Stimulated activated CD8-positive, alpha-beta memory T cell treated with anti-CD3 and anti-CD28 coated beads, Interleukin-12 subunit alpha, Interleukin-12 subunit beta, amount 100 ng/mL, for 24 hours (primary cell): ENCODE measurements at regions not wholly inside any gene's neighbourhood (a gene's known extent, or its start where the extent isn't known, plus 50 kb on each side); places are given as distances from the start of the nearest gene placed in this dataset.

Experiments
- DNase-seq: peaks from one replicate; pipeline ENCODE4 v3.0.0-alpha.2; 2020; ENCODE audit errors: extremely low read depth

DNA sequence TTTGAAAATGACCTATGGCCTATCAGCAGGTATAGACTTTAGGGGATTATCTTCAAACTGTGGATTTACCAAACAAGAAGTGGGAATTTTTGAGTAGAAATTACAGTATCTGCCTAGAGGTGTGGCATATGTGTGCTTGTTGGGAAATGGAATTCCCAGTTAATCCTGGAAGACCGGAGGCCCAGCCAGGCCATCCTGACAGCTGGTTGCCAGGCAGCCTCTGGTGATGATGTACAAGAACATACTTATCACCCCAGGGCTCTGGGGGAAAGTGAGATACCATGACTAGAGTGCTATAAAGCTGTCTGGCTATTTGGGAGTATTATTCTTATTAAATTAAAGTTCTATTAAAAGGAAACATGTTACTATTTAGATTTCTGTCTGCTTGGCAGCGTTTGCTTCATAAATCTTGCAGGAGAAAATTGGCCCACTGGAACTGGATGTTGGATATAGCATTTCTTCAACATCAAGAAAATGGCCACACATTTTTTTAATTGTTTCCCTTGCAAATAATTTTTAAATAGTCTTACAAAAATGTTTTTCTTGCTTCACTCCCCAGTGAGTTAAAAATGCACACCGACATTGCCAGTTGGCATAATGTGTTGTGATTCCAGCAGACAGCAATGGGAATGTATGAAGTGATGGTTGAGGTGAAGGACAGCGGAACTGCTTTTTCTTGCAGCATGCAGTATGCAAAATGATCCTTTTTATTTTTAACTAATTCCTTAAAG is 187.8 kb downstream of the MYLK4 start:
- no peak for DNase-seq

DNA sequence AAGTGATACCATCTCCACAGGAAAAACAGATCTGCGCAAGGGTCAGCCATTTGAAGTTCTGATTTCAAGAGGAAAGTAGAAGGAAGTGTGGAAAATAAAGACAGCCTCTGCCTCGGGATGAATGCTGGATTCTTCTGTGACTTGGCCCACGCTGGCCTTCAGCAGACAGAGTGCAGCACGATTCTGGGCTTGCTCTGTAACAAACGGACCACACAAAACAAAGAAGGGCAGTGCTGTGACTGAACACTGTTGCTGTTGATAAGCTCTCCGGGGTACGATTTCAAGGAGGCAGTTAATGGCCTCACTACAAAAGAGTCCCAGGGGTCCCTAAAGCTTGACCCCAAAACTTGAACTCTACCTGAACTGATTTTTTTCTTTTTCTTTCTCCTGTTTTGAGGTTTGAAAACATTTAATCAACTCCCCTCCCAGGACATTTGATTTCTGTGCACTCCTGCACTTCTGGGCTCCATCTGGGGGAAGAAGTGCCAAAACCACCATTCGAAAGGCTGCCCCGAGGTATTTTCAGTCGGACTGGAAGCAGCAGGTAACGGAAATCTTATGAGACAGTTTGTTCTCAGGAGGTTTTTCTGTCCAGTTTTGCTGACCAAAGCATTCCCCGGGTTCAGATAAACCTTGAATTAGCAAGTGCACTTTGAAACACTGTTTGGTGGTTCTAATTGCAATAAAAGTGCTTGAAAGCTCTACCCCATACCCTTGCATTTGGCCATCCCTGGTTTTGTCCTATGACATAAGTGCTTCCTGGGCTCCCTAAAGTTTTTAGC is 189.6 kb downstream of the MYLK4 start:
- DNase-seq, result no peak

- DNase-seq, result no peak
These were observed 190.4 kb downstream of the MYLK4 start for GRCh38 chr6:2560140-2560818.

DNA sequence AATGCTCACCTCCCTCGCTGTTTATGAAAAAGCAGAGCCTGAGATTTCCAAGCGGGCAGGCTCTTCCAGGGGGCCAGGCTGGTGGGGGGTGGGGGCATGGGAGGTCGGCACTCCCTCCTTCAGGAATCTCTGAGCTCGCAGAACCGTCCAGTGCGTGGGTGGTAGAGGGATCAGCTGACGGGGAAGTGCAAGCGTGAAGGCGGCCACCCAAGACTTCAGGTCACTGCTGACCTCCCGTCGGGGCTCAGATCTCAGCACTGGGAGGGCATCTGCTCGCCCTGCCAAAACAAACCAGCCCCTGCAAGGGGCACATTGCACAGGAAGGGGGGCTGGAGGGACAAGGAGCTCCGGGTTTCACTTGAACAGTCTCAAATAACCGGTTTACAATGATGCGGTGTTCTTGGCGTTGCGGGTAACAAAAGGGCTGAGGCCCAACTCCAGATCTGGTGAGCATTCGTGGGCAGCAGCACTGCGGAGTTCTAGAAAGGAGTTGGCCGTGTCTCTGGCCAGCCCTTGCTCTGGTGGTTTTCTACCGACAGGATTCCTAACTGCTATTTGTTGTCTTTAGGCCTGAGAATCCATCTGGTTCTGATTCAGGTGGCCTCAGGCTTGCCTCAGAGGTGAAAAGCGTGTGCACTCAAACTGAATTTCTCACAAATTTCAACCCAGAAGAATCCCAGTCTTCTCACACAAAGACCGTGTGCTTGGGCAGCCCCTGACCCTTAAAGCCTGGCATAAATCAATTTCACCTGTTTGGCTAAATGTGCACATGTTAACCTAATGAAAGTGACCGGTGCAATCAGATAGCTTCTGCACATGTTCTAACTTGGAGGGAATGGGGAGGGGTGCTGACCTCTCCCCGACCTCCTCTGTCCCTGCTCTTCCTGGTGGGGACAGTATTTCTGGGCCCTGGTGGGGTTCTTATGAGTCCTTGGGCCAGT is 191.6 kb downstream of the MYLK4 start:
- DNase-seq, result no peak

- DNase-seq, result no peak
These were observed 192.5 kb downstream of the MYLK4 start for GRCh38 chr6:2558098-2558680.

- no peak for DNase-seq
These were observed 193.5 kb downstream of the MYLK4 start for GRCh38 chr6:2557181-2557720.

- DNase-seq, result no peak
These were observed 194.0 kb downstream of the MYLK4 start for GRCh38 chr6:2556761-2557160.

DNA sequence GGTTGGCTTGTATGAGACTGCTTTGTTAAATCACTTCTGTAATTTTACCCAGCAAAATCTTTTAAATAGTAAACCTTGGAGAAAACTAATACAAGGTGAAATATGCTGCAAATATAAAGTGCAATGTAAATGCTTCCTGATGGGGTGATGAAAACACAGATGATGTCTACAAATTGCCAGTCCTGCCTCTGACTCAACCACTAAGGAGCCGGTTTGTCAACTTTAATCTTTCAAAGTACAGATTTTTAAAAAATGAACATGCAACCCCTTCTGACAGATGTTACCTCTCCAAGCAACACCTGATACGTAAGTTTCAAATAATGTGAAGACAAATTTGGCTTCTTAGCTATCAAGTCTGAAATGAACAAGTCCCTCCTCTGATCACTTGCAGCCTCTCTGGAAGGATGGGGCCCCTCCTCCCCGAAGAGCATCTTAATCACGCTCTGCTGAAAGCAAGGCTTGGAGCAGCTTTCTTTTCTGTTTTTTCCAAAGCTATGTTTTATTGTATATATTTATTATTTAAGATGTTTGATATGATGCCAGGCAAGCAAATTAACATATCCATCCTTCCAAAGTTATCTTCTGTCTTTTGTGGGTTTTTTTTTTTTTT is 196.0 kb downstream of the MYLK4 start:
- no peak for DNase-seq

DNA sequence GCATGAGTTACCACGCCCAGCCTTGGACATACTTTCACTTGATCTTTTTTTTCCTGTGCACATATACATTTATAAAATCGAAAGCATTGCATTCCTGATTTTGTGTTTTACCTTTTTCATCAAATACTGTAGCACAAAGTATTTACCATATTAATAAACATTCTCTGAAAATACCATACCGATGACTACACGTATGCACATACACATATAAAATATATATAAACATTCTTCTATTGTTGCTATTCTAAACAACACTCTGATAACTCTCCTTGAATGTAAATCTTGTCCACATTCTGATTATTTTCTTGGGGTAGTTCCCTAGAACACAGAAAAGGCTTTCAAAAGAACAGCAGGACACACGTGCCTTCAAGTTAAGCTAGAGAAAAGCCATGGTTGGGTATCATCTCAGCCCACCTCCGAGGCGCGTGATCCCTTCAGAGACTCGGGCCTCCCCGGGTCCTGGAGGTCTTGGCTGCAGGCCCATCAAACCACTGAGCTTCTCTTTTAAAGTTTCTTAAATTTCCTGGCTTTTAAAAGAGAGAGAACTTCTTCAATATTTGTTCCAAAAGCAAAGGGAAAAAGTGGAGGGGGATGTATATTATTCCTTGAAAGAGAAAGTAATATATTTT is 198.1 kb downstream of the MYLK4 start:
- DNase-seq, result no peak

GRCh38 chr6:2551705-2552104 is 199.0 kb downstream of the MYLK4 start:
- no peak for DNase-seq

- DNase-seq, result no peak
These were observed 200.5 kb downstream of the MYLK4 start for GRCh38 chr6:2550247-2550646.

GRCh38 chr6:2549834-2550233 is 200.9 kb downstream of the MYLK4 start:
- DNase-seq, result no peak

DNA sequence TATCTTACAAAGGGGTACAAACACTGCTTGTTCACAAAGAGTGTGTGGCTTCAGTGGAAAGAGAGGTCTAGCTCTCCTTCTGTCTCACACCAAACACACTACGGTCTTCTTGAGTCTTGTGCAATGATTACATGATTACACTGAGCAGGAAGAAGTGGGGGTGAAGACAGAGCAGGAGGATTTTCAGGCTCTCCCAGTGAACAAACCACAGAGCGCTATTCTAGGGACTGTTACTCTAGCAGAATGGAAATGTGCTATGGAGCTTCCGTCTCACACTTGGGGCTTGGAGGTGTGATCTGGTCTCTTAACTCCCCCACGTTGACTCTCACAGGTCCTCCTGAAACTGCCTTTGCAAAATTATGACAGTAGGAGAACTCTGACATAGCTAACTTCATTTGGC is 203.4 kb downstream of the MYLK4 start:
- DNase-seq, result no peak

DNA sequence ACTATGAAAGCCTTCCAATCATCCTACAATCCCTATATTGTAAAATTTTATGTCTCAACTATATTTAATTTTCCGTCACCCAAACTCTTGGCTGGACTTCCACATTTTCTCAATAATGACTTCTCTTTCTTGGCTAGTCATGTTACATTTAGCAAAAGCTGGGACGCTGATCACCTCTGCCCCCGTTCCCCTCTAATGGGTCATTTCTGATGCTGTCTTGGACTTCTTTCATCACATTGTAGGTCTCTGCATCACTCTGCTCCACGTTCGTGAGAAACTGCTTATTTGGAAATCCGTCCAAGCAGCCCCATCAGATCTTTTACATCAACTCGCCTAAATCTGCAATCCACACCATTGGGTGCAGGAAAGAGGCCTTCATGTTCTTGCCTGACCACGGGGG is 203.8 kb downstream of the MYLK4 start:
- DNase-seq, result no peak

DNA sequence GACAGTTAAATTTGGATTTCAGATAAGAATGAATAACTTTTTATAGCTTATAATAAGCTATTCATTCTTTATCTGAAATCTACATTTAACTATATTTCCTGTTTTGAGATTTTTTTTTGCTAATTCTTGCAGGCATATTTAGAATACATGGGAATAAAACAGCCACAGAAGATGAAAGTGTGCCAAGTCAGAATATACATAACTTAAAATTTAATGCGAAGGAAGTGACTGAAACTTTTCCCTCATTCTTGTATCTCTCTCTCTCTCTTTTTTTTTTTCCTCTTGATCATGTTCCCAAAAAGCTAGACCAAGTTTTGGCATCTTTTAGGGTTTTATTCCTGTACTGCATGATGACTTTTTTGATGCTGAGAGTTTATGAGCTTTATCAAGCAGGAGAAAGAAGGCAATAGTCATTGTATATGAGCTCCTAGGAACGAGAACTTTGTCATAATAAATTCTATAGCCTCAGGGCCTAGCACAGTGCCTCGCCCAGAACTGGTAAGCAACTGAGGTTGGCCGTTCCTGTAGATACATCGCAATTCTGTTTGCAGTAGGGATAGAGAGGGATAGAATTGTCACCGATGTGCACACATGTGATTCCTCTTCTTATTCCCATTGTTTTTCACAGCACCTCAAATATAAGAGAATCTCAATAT is 205.2 kb downstream of the MYLK4 start:
- no peak for DNase-seq

DNA sequence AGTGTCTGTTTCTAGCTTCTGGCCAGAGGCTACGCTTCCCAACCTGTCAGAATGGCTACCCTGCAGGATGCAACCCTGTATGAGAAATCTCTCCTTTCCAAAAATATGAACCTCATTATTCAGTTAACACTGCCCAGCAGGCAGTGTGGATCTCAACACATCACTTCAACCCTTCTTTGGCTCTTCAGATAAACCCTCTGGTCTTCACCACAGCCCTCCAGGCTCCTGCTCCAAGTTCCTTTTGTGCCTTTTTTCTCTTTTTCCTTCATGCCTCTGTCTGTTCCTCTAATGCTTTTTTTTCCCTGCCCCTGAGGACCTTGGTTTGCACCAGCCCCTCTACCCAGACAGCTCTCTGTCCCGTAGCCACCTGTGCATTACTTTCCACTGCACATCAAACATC is 207.4 kb downstream of the MYLK4 start:
- no peak for DNase-seq

GRCh38 chr6:2542858-2543218 is 207.9 kb downstream of the MYLK4 start:
- DNase-seq, result no peak

DNA sequence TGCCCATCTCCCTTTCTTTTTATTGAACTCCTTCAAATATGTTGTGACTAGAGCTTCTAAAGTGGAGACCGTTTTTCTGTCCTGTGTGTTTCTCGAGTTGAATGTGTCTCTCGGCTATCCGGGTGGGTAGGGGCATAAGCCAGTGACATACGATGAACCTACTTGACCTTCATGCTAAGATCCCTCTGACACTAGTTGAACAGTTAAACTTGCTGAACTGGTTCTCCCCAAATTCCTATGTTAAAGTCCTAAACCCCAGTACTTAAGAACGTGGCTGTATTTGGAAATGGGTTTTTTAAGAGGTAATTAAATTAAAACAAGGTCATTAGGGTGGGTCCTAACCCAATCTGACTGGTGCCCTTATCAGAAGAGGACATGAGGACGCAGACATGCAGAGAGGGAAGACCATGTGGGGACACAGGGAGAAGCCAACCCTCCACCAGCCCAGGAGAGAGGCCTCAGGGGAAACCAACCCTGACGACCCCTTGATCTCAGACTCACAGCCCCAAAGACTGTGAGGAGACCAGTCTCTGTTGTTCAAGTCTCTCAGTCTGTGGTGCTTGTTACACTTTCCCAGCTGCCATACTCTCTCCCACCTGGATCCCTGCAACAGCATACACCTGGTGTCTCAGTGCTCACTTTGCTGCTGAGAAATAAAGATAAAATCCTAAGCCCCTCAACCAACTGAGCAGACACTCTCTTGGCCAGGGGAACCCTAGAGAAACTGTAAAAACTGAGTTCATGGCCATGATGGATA is 208.4 kb downstream of the MYLK4 start:
- no peak for DNase-seq

GRCh38 chr6:2536451-2536850 is 214.3 kb downstream of the MYLK4 start:
- DNase-seq, result no peak
